GM12873 (cell line): ENCODE measurements at regions not wholly inside any gene's neighbourhood (a gene's known extent, or its start where the extent isn't known, plus 50 kb on each side); places are given as distances from the start of the nearest gene placed in this dataset.

Experiments
- CTCF ChIP-seq: IDR thresholded peaks from 2 replicates; pipeline ENCODE4 v1.5.1; 2012; ENCODE audit warnings: low read depth, mild to moderate bottlenecking, moderate library complexity, low read length, control low read depth; ENCODE audit not compliant: insufficient read depth; ENCODE audit errors: missing control alignments

- no peak for TF ChIP-seq CTCF
Observed at GRCh38 chr1:14057640-14058039, 357.7 kb downstream of the PRDM2 start.

GRCh38 chr1:14061204-14061603, 361.2 kb downstream of the PRDM2 start:
- no peak for TF ChIP-seq CTCF

- no peak for TF ChIP-seq CTCF
Observed at GRCh38 chr1:14061722-14062121, 361.7 kb downstream of the PRDM2 start.

- no peak for TF ChIP-seq CTCF
Observed at GRCh38 chr1:14062669-14063068, 362.7 kb downstream of the PRDM2 start.

- no peak for TF ChIP-seq CTCF
Observed at GRCh38 chr1:14064649-14065442, 364.9 kb downstream of the PRDM2 start.

- TF ChIP-seq CTCF, result no peak
Observed at GRCh38 chr1:14065486-14065885, 365.5 kb downstream of the PRDM2 start.

GRCh38 chr1:14067036-14067435, 367.0 kb downstream of the PRDM2 start:
- no peak for TF ChIP-seq CTCF

GRCh38 chr1:14067711-14068110, 367.7 kb downstream of the PRDM2 start:
- no peak for TF ChIP-seq CTCF
